Astrocyte of the spinal cord (primary cell): ENCODE measurements at regions not wholly inside any gene's neighbourhood (a gene's known extent, or its start where the extent isn't known, plus 50 kb on each side); places are given as distances from the start of the nearest gene placed in this dataset.

ENCODE experiments used
- DNase-seq: peaks from one replicate; pipeline ENCODE4 v3.0.0; 2011; ENCODE audit warnings: low read depth, low spot score
- H3K4me3 ChIP-seq: 2 replicates; pipeline ENCODE4 v1.5.1; 2011; ENCODE audit warnings: low read depth, mild to moderate bottlenecking, low read length, moderate library complexity
- in situ Hi-C: cut with HindIII; loops from 2 replicates; pipeline ENCODE4 v1.10.0; 2017; ENCODE audit warnings: low sequenced_read_pairs
- TF ChIP-seq, protein P1 (sequence below): IDR thresholded peaks from 2 replicates; pipeline ENCODE4 v1.5.1; 2012; ENCODE audit warnings: low read depth, mild to moderate bottlenecking, low read length, inconsistent platforms

DNA sequence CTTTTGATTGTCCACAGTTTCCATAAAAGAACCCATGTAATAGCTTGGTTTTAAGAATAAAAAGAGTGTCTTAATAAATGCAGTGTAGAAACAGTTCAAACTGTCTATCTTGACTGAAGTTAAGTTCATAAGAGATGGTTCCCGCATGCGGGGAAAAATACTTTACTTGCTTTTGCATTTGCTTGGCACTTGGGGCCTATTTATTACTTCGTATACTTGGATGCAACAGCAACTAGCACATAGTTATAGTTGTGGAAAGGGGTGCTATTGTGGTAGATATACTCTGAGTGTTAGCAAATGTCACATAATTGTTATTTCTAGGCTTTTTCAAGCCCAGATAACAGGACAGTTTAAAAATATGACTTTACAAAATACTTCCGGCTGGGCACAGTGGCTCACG lies 97.7 kb upstream of the HMGCLL1 start:
- TF ChIP-seq, protein P1, sequence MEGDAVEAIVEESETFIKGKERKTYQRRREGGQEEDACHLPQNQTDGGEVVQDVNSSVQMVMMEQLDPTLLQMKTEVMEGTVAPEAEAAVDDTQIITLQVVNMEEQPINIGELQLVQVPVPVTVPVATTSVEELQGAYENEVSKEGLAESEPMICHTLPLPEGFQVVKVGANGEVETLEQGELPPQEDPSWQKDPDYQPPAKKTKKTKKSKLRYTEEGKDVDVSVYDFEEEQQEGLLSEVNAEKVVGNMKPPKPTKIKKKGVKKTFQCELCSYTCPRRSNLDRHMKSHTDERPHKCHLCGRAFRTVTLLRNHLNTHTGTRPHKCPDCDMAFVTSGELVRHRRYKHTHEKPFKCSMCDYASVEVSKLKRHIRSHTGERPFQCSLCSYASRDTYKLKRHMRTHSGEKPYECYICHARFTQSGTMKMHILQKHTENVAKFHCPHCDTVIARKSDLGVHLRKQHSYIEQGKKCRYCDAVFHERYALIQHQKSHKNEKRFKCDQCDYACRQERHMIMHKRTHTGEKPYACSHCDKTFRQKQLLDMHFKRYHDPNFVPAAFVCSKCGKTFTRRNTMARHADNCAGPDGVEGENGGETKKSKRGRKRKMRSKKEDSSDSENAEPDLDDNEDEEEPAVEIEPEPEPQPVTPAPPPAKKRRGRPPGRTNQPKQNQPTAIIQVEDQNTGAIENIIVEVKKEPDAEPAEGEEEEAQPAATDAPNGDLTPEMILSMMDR = no peak
- no peak for DNase-seq
- in situ Hi-C loops = no loop called here
- no peak overlapping the region for H3K4me3 ChIP-seq

DNA sequence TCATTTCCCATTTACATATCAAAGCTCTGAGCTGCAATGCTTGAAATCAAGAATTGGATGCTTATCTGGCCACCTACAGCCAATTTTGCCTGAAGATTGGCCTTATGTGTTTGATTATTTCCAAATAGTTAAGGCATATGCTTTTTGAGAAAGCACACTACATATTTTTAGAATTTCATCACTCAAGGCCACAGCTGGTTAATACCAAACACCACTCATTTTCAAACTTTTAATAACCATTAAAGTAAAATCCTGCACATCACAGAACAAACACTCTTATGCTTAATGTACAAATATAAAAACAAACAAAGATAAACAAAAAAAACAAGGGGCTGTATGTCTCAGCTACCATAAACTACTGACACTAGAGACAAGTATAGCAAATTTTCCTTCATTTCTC lies 96.9 kb upstream of the HMGCLL1 start:
- H3K4me3 ChIP-seq = no peak overlapping the region
- no peak for DNase-seq
- TF ChIP-seq, protein P1 = no peak
- in situ Hi-C loops = no loop called here

- in situ Hi-C loops = no loop called here
- no peak for DNase-seq
- TF ChIP-seq, protein P1 = no peak
- no peak overlapping the region for H3K4me3 ChIP-seq
These were observed 95.7 kb upstream of the HMGCLL1 start for GRCh38 chr6:55674672-55675071.

GRCh38 chr6:55670850-55671413 lies 91.9 kb upstream of the HMGCLL1 start:
- no peak for DNase-seq
- no peak overlapping the region for H3K4me3 ChIP-seq
- TF ChIP-seq, protein P1 = no peak
- in situ Hi-C loops = no loop called here

DNA sequence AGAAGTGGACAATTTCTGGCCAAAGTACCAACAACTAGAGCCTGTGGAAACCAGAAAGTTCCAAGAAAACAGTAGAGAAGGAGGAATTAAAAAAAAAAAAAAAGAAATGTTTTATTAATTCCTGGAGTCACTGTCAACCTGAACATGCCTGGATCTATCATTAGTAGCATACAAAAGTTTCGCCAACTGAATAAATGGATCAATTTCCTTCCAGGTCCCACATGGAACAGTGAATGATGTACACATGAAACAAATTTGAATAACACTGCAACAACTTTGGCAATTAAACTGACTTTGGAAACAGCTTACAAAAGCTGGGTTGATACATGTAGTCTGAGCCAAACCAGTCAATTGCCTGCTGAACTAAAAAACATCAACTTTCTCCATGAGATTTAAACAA lies 90.0 kb upstream of the HMGCLL1 start:
- TF ChIP-seq, protein P1 = no peak
- no peak for DNase-seq
- in situ Hi-C loops = no loop called here
- no peak overlapping the region for H3K4me3 ChIP-seq

DNA sequence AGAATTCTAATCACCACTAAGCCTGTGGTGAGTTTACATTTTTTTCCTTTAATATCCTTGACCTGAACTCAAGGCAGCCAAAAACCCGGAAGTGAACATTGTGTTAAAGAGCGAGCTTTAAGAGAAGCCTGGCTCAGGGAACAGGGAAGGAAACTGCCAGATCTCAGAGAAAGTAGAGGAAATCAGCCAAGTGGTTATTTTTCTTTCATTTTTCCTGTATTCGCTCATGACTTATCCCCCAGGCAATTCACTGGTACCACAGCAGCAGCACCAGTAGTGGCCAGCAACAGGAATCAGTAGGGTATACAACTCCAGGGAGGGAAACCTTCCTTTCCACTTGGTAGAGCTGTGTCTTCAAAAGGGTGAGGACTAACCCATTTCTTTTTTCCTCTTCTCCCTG lies 89.6 kb upstream of the HMGCLL1 start:
- in situ Hi-C loops = no loop called here
- TF ChIP-seq, protein P1 = no peak
- DNase-seq = peak; percentile 44
- no peak overlapping the region for H3K4me3 ChIP-seq

- in situ Hi-C loops = no loop called here
- no peak overlapping the region for H3K4me3 ChIP-seq
- TF ChIP-seq, protein P1 = no peak
- DNase-seq = no peak
These were observed 88.3 kb upstream of the HMGCLL1 start for GRCh38 chr6:55667341-55667740.
